PC-3 (cell line): ENCODE measurements at regions not wholly inside any gene's neighbourhood (a gene's known extent, or its start where the extent isn't known, plus 50 kb on each side); places are given as distances from the start of the nearest gene placed in this dataset.

Experiments
- ATAC-seq: fragments of 200-7000 bp; cut with Tn5 transposase; 2 replicates; pipeline ENCODE4 v1.9.1; 2020; ENCODE audit warnings: mild to moderate bottlenecking, moderate library complexity
- BruUV-seq: library from RNA; stranded (reverse); fragments of 400-500 nt; replicated peaks from 2 replicates; lab custom pipeline; 2021; lab: Mats Ljungman, UMichigan
- CTCF ChIA-PET: fragments of 300-600 bp; sonication (Branson Sonifier 250); formaldehyde crosslinking; loops from one replicate; lab custom pipeline; 2022; ENCODE audit warnings: antibody characterized with exemption; lab: Charles Lee
- POLR2A ChIA-PET: fragments of 300-600 bp; sonication (Branson Sonifier 250); formaldehyde crosslinking; loops from one replicate; lab custom pipeline; 2022; ENCODE audit warnings: antibody characterized with exemption; ENCODE audit not compliant: unreplicated experiment; lab: Charles Lee
- DNase-seq: peaks from one replicate; pipeline ENCODE4 v3.0.0-alpha.2; 2015
- H2AFZ ChIP-seq: fragments of 300-600 bp; sonication (generic); 2 replicates; pipeline ENCODE4 v1.6.0; 2016; ENCODE audit warnings: antibody characterized with exemption, low read length
- H3F3A ChIP-seq: fragments of 300-600 bp; sonication (generic); one replicate; pipeline ENCODE4 v1.6.0; 2017; ENCODE audit warnings: antibody characterized with exemption, low read length, control low read depth, mild to moderate bottlenecking; ENCODE audit not compliant: unreplicated experiment
- H3K27ac ChIP-seq: fragments of 300-600 bp; sonication (generic); 2 replicates; pipeline ENCODE4 v1.5.1; 2016; ENCODE audit warnings: mild to moderate bottlenecking, low read length
- H3K27me3 ChIP-seq: fragments of 300-600 bp; sonication (generic); 2 replicates; pipeline ENCODE4 v1.6.1; 2016; ENCODE audit warnings: low read length, mixed read lengths
- H3K36me3 ChIP-seq: fragments of 300-600 bp; sonication (generic); 2 replicates; pipeline ENCODE4 v1.6.1; 2016; ENCODE audit warnings: low read depth, mixed run types, low read length, mixed read lengths
- H3K4me1 ChIP-seq: fragments of 300-600 bp; sonication (generic); 2 replicates; pipeline ENCODE4 v1.5.1; 2016; ENCODE audit warnings: low read length; ENCODE audit not compliant: insufficient read depth
- H3K4me2 ChIP-seq: fragments of 300-600 bp; sonication (generic); 2 replicates; pipeline ENCODE4 v1.6.0; 2016; ENCODE audit warnings: low read length
- H3K4me3 ChIP-seq: fragments of 300-600 bp; sonication (generic); 2 replicates; pipeline ENCODE4 v1.5.1; 2016; ENCODE audit warnings: mild to moderate bottlenecking, low read length, mixed read lengths
- H3K79me2 ChIP-seq: fragments of 300-600 bp; sonication (generic); 2 replicates; pipeline ENCODE4 v1.6.1; 2017; ENCODE audit warnings: low read length, mixed read lengths
- H3K9ac ChIP-seq: fragments of 300-600 bp; sonication (generic); 2 replicates; pipeline ENCODE4 v1.6.0; 2016; ENCODE audit warnings: mild to moderate bottlenecking, low read length
- H3K9me2 ChIP-seq: fragments of 300-600 bp; sonication (generic); replicated peaks from 2 replicates; pipeline ENCODE4 v1.6.1; 2016; ENCODE audit warnings: mixed run types, low read length, mixed read lengths
- H3K9me3 ChIP-seq: fragments of 300-600 bp; sonication (generic); 2 replicates; pipeline ENCODE4 v1.6.1; 2016; ENCODE audit warnings: low read length, mixed read lengths
- H4K20me1 ChIP-seq: fragments of 300-600 bp; sonication (generic); 2 replicates; pipeline ENCODE4 v1.6.1; 2016; ENCODE audit warnings: low read length, mixed read lengths
- CTCF ChIP-seq: fragments of 300-600 bp; sonication (generic); conservative IDR thresholded peaks from 2 replicates; pipeline ENCODE4 v1.5.1; 2017; ENCODE audit warnings: antibody characterized with exemption, low read depth, mild to moderate bottlenecking, low read length
- EZH2 ChIP-seq: fragments of 300-600 bp; sonication (generic); IDR thresholded peaks from one replicate; pipeline ENCODE4 v1.6.1; 2017; ENCODE audit warnings: antibody characterized with exemption, mild to moderate bottlenecking, low read length; ENCODE audit not compliant: unreplicated experiment
- EZH2phosphoT487 ChIP-seq: fragments of 300-600 bp; sonication (generic); IDR thresholded peaks from 2 replicates; pipeline ENCODE4 v1.6.1; 2018; ENCODE audit warnings: mild to moderate bottlenecking, antibody characterized with exemption, low read length, borderline replicate concordance
- intact Hi-C: fragments of 100-400 bp; cut with micrococcal nuclease; formaldehyde crosslinking; loops from 2 replicates; pipeline ENCODE4 v1.9.0; 2023

GRCh38 chr5:97943036-97943435, 760.0 kb upstream of the RIOK2 start:
- no peak for ATAC-seq
- H3K4me1 ChIP-seq: no peaks in the 10 kb centered on the region
- no peaks in the 10 kb centered on the region for H3K27me3 ChIP-seq
- no peak overlapping the region for H3K4me2 ChIP-seq
- H2AFZ ChIP-seq: no peak overlapping the region
- no peak overlapping the region for H3K27ac ChIP-seq
- no peak overlapping the region for H3K4me3 ChIP-seq
- H3F3A ChIP-seq: no peaks in the 10 kb centered on the region
- no peaks in the 10 kb centered on the region for H3K9me3 ChIP-seq
- H4K20me1 ChIP-seq: no peaks in the 10 kb centered on the region
- ChIA-PET CTCF (no interaction called here), POLR2A (no interaction called here)
- no peak for DNase-seq
- H3K9ac ChIP-seq: no peak overlapping the region
- H3K36me3 ChIP-seq: no peaks in the 10 kb centered on the region
- BruUV-seq: no TSS peak
- no peaks in the 10 kb centered on the region for H3K79me2 ChIP-seq
- intact Hi-C loops: no loop called here
- TF ChIP-seq EZH2phosphoT487 (no peak), EZH2 (no peak), CTCF (no peak)
- no peaks in the 10 kb centered on the region for H3K9me2 ChIP-seq

- Histone ChIP-seq H3K9me2 (no peaks in the 10 kb centered on the region), H3K9ac (no peak overlapping the region), H3K27ac (no peak overlapping the region), H3K9me3 (no peaks in the 10 kb centered on the region), H3K36me3 (no peaks in the 10 kb centered on the region), H3K4me3 (no peak overlapping the region), H2AFZ (no peak overlapping the region), H3K79me2 (no peaks in the 10 kb centered on the region), H3K4me2 (no peak overlapping the region), H3K4me1 (no peaks in the 10 kb centered on the region), H3F3A (no peaks in the 10 kb centered on the region), H3K27me3 (no peaks in the 10 kb centered on the region), H4K20me1 (no peaks in the 10 kb centered on the region)
- intact Hi-C loops: no loop called here
- no TSS peak for BruUV-seq
- DNase-seq (no peak), ATAC-seq (no peak)
- ChIA-PET CTCF (no interaction called here), POLR2A (no interaction called here)
- no peak for TF ChIP-seq CTCF
- no peak for TF ChIP-seq EZH2
- TF ChIP-seq EZH2phosphoT487: no peak
Observed at GRCh38 chr5:97951139-97951538, 768.1 kb upstream of the RIOK2 start.

GRCh38 chr5:97955450-97955849, 772.4 kb upstream of the RIOK2 start:
- H3K27me3 ChIP-seq: no peaks in the 10 kb centered on the region
- POLR2A ChIA-PET: no interaction called here

More at GRCh38 chr5:97955450-97955849, 772.4 kb upstream of the RIOK2 start:
- H3K4me1 ChIP-seq: no peaks in the 10 kb centered on the region
- CTCF ChIA-PET: no interaction called here
- no peaks in the 10 kb centered on the region for H3K36me3 ChIP-seq
- DNase-seq (no peak), ATAC-seq (no peak)
- BruUV-seq: no TSS peak
- intact Hi-C loops: no loop called here
- no peak overlapping the region for H3K27ac ChIP-seq
- no peak overlapping the region for H3K9ac ChIP-seq
- TF ChIP-seq EZH2: no peak
- TF ChIP-seq EZH2phosphoT487: no peak
- no peak for TF ChIP-seq CTCF
- H3K9me3 ChIP-seq: no peaks in the 10 kb centered on the region
- H2AFZ ChIP-seq: no peak overlapping the region
- no peaks in the 10 kb centered on the region for H3K9me2 ChIP-seq
- no peaks in the 10 kb centered on the region for H3F3A ChIP-seq
- H4K20me1 ChIP-seq: no peaks in the 10 kb centered on the region
- no peak overlapping the region for H3K4me2 ChIP-seq
- no peak overlapping the region for H3K4me3 ChIP-seq
- H3K79me2 ChIP-seq: no peaks in the 10 kb centered on the region
